ENCODE measurements at regions not wholly inside any gene's neighbourhood (a gene's known extent, or its start where the extent isn't known, plus 50 kb on each side); places are given as distances from the start of the nearest gene placed in this dataset.

GRCh38 chr20:57835074-57835452 lies 125.2 kb upstream of the PMEPA1 start:
- TF ChIP-seq TAF1 (IDR thresholded peaks at IDR 0.05; ENCODE audit: low read depth, low read length) (no peak), POLR2A (IDR thresholded peaks at IDR 0.05; ENCODE audit: low read depth, low read length) (no peak), POLR2AphosphoS5 (IDR thresholded peaks at IDR 0.05; ENCODE audit: low read depth, low read length) (no peak), SPI1 (IDR thresholded peaks at IDR 0.05; ENCODE audit: low read depth, low read length) (no peak), PAX5 (IDR thresholded peaks at IDR 0.05; ENCODE audit: insufficient read depth, low read length, severe bottlenecking) (no peak)

Data from GM12891 (cell line).